Mucosa of descending colon (tissue), 3 donors: ENCODE measurements at regions not wholly inside any gene's neighbourhood (a gene's known extent, or its start where the extent isn't known, plus 50 kb on each side); places are given as distances from the start of the nearest gene placed in this dataset.

Source experiments
- ATAC-seq: fragments of 200-7000 bp; cut with Tn5 transposase; one replicate; pipeline ENCODE4 v1.9.1; 2020; ENCODE audit warnings: mild to moderate bottlenecking, moderate library complexity
- DNase-seq, 3 donors: peaks; one replicate each; pipeline ENCODE4 v3.0.0-alpha.2; 2020
- H3K36me3 ChIP-seq: fragments of 200-600 bp; one replicate; pipeline ENCODE4 v1.8.0; 2021; ENCODE audit warnings: low read depth, mild to moderate bottlenecking
- H3K4me1 ChIP-seq: fragments of 200-600 bp; one replicate; pipeline ENCODE4 v1.8.0; 2021; ENCODE audit warnings: low read depth, mild to moderate bottlenecking
- H3K4me3 ChIP-seq: fragments of 200-600 bp; one replicate; pipeline ENCODE4 v1.8.0; 2021; ENCODE audit warnings: mild to moderate bottlenecking
- H3K9me3 ChIP-seq: fragments of 200-600 bp; one replicate; pipeline ENCODE4 v1.8.0; 2021; ENCODE audit warnings: mild to moderate bottlenecking
- CTCF ChIP-seq: fragments of 200-600 bp; IDR thresholded peaks from one replicate; pipeline ENCODE4 v1.8.0; 2022; ENCODE audit warnings: antibody characterized with exemption, mild to moderate bottlenecking
- intact Hi-C, 2 donors: fragments of 100-400 bp; cut with DNase I in 1 of 2; cut with micrococcal nuclease in 1 of 2; formaldehyde crosslinking; loops; one replicate each; pipeline versions ENCODE4 v1.11.0 to v1.11.1; 2022; cut with DNase I, micrococcal nuclease
- donor health status: DM: no; HTN: no; CAD: no; lungs with moderate emphysema.
- donor health status: DM: no; HTN: no; CAD: no.
- donor health status: DM: no; HTN: yes; CAD: no.

- Histone ChIP-seq H3K4me1 (no peaks in the 10 kb centered on the region), H3K4me3 (no peak overlapping the region), H3K36me3 (no peaks in the 10 kb centered on the region), H3K9me3 (no peaks in the 10 kb centered on the region)
- intact Hi-C loops = no loop called here
- TF ChIP-seq CTCF = no peak
- no peak for ATAC-seq
- DNase-seq = no peak
Observed at GRCh38 chr2:181752301-181752700, 72.0 kb upstream of the NEUROD1 start.

GRCh38 chr2:181753686-181754085 is 73.4 kb upstream of the NEUROD1 start:
- ATAC-seq (no peak), DNase-seq (no peak)
- no peak for TF ChIP-seq CTCF
- intact Hi-C loops = no loop called here
- no peak overlapping the region for H3K4me3 ChIP-seq
- no peaks in the 10 kb centered on the region for H3K36me3 ChIP-seq
- H3K9me3 ChIP-seq = no peaks in the 10 kb centered on the region
- H3K4me1 ChIP-seq = no peaks in the 10 kb centered on the region

GRCh38 chr2:181754105-181754504 is 73.8 kb upstream of the NEUROD1 start:
- no peak for DNase-seq
- Histone ChIP-seq H3K4me3 (no peak overlapping the region), H3K36me3 (no peaks in the 10 kb centered on the region), H3K9me3 (no peaks in the 10 kb centered on the region), H3K4me1 (no peaks in the 10 kb centered on the region)
- no peak for TF ChIP-seq CTCF
- intact Hi-C loops = no loop called here
- no peak for ATAC-seq

GRCh38 chr2:181755181-181755580 is 74.9 kb upstream of the NEUROD1 start:
- Histone ChIP-seq H3K9me3 (no peaks in the 10 kb centered on the region), H3K4me3 (no peak overlapping the region), H3K36me3 (no peaks in the 10 kb centered on the region), H3K4me1 (no peaks in the 10 kb centered on the region)
- intact Hi-C loops = no loop called here
- no peak for DNase-seq
- TF ChIP-seq CTCF = no peak
- no peak for ATAC-seq

- no peak for DNase-seq
- H3K36me3 ChIP-seq = no peaks in the 10 kb centered on the region
- no peak for TF ChIP-seq CTCF
- no peak for ATAC-seq
- no peak overlapping the region for H3K4me3 ChIP-seq
- intact Hi-C loops = no loop called here
- no peaks in the 10 kb centered on the region for H3K9me3 ChIP-seq
- no peaks in the 10 kb centered on the region for H3K4me1 ChIP-seq
Observed at GRCh38 chr2:181760521-181760920, 80.2 kb upstream of the NEUROD1 start.

- intact Hi-C loops = no loop called here
- H3K4me3 ChIP-seq = no peak overlapping the region
Observed at GRCh38 chr2:181761175-181761574, 80.9 kb upstream of the NEUROD1 start.

More at GRCh38 chr2:181761175-181761574, 80.9 kb upstream of the NEUROD1 start:
- Histone ChIP-seq H3K4me1 (no peaks in the 10 kb centered on the region), H3K36me3 (no peaks in the 10 kb centered on the region), H3K9me3 (no peaks in the 10 kb centered on the region)
- ATAC-seq (no peak), DNase-seq (no peak)
- no peak for TF ChIP-seq CTCF
